Muscle layer of colon (tissue), 2 donors: ENCODE measurements at regions not wholly inside any gene's neighbourhood (a gene's known extent, or its start where the extent isn't known, plus 50 kb on each side); places are given as distances from the start of the nearest gene placed in this dataset.
A peak's percentile ranks its signal among the peaks of the same experiment; 100 is the strongest.

Source experiments
- H3K27ac ChIP-seq: one replicate; pipeline ENCODE4 v1.7.0; 2013; ENCODE audit warnings: low read depth, mild to moderate bottlenecking, low read length, moderate library complexity
- H3K27me3 ChIP-seq, 2 donors: one replicate each; pipeline ENCODE4 v1.7.0; 2013; ENCODE audit warnings: low read length in 2 of 2, mild to moderate bottlenecking in 2 of 2; ENCODE audit not compliant: insufficient read depth in 2 of 2, control insufficient read depth in 1 of 2
- H3K36me3 ChIP-seq: one replicate; pipeline ENCODE4 v1.7.0; 2013; ENCODE audit warnings: mild to moderate bottlenecking, low read length; ENCODE audit not compliant: insufficient read depth
- H3K4me1 ChIP-seq: one replicate; pipeline ENCODE4 v1.7.0; 2013; ENCODE audit warnings: mild to moderate bottlenecking, low read length; ENCODE audit not compliant: insufficient read depth
- H3K4me3 ChIP-seq, 2 donors: one replicate each; pipeline ENCODE4 v1.7.0; 2013; ENCODE audit warnings: low read length in 2 of 2, low read depth in 1 of 2, mild to moderate bottlenecking in 1 of 2, moderate library complexity in 1 of 2
- H3K9ac ChIP-seq: one replicate; pipeline ENCODE4 v1.7.0; 2013; ENCODE audit warnings: low read length
- H3K9me3 ChIP-seq: one replicate; pipeline ENCODE4 v1.7.0; 2013; ENCODE audit warnings: mild to moderate bottlenecking, low read length
- donor health status: abdominal sarcoma.
- donor health status: Adenocarcinoma of cecum.

- H3K9me3 ChIP-seq, result no peaks in the 10 kb centered on the region
- no peak overlapping the region for H3K4me3 ChIP-seq
- peaks cover 30% of the 10 kb centered on the region for H3K4me1 ChIP-seq
- H3K27ac ChIP-seq, result peak overlapping the region; percentile 21
- no peaks in the 10 kb centered on the region for H3K36me3 ChIP-seq
- no peaks in the 10 kb centered on the region for H3K27me3 ChIP-seq
- H3K9ac ChIP-seq, result no peak overlapping the region
These were observed 274.6 kb upstream of the KLF6 start for GRCh38 chr10:4059471-4060138.

- Histone ChIP-seq H3K9ac (no peak overlapping the region), H3K4me1 (peaks cover 38% of the 10 kb centered on the region), H3K4me3 (no peak overlapping the region), H3K9me3 (no peaks in the 10 kb centered on the region), H3K27ac (no peak overlapping the region), H3K36me3 (no peaks in the 10 kb centered on the region), H3K27me3 (no peaks in the 10 kb centered on the region)
These were observed 273.6 kb upstream of the KLF6 start for GRCh38 chr10:4058514-4059029.

- Histone ChIP-seq H3K4me1 (peaks cover 38% of the 10 kb centered on the region), H3K27ac (no peak overlapping the region), H3K4me3 (no peak overlapping the region), H3K27me3 (no peaks in the 10 kb centered on the region), H3K9ac (no peak overlapping the region), H3K36me3 (no peaks in the 10 kb centered on the region), H3K9me3 (no peaks in the 10 kb centered on the region)
These were observed 272.9 kb upstream of the KLF6 start for GRCh38 chr10:4057725-4058513.

GRCh38 chr10:4057021-4057420 lies 272.0 kb upstream of the KLF6 start:
- Histone ChIP-seq H3K36me3 (no peaks in the 10 kb centered on the region), H3K27ac (no peak overlapping the region), H3K9me3 (no peaks in the 10 kb centered on the region), H3K4me1 (peaks cover 38% of the 10 kb centered on the region), H3K4me3 (no peak overlapping the region), H3K9ac (no peak overlapping the region), H3K27me3 (no peaks in the 10 kb centered on the region)

GRCh38 chr10:4054656-4055435 lies 269.8 kb upstream of the KLF6 start:
- no peaks in the 10 kb centered on the region for H3K27me3 ChIP-seq
- H3K4me3 ChIP-seq, result no peak overlapping the region
- H3K4me1 ChIP-seq, result peaks cover 26% of the 10 kb centered on the region
- no peak overlapping the region for H3K27ac ChIP-seq
- H3K9me3 ChIP-seq, result no peaks in the 10 kb centered on the region
- H3K36me3 ChIP-seq, result no peaks in the 10 kb centered on the region
- H3K9ac ChIP-seq, result no peak overlapping the region

- H3K27me3 ChIP-seq, result no peaks in the 10 kb centered on the region
- no peak overlapping the region for H3K4me3 ChIP-seq
- H3K9ac ChIP-seq, result no peak overlapping the region
- peaks cover 22% of the 10 kb centered on the region for H3K4me1 ChIP-seq
- H3K9me3 ChIP-seq, result no peaks in the 10 kb centered on the region
- no peak overlapping the region for H3K27ac ChIP-seq
- H3K36me3 ChIP-seq, result no peaks in the 10 kb centered on the region
These were observed 268.9 kb upstream of the KLF6 start for GRCh38 chr10:4053940-4054339.

GRCh38 chr10:4051641-4052151 lies 266.7 kb upstream of the KLF6 start:
- Histone ChIP-seq H3K27ac (no peak overlapping the region), H3K36me3 (no peaks in the 10 kb centered on the region), H3K9me3 (no peaks in the 10 kb centered on the region), H3K27me3 (no peaks in the 10 kb centered on the region), H3K9ac (no peak overlapping the region), H3K4me1 (peaks cover 27% of the 10 kb centered on the region), H3K4me3 (peak overlapping the region in 1 of 2 donors; percentile 35)

- peak overlapping the region in 1 of 2 donors; percentile 35 for H3K4me3 ChIP-seq
These were observed 266.1 kb upstream of the KLF6 start for GRCh38 chr10:4051011-4051640.

GRCh38 chr10:4050061-4050460 lies 265.1 kb upstream of the KLF6 start:
- no peak overlapping the region for H3K27ac ChIP-seq
- H3K9me3 ChIP-seq, result no peaks in the 10 kb centered on the region
- H3K4me1 ChIP-seq, result peaks cover 34% of the 10 kb centered on the region
- no peaks in the 10 kb centered on the region for H3K36me3 ChIP-seq
- H3K27me3 ChIP-seq, result no peaks in the 10 kb centered on the region
- H3K4me3 ChIP-seq, result no peak overlapping the region
- no peak overlapping the region for H3K9ac ChIP-seq

More at GRCh38 chr10:4051011-4051640, 266.1 kb upstream of the KLF6 start:
- no peaks in the 10 kb centered on the region for H3K36me3 ChIP-seq
- no peak overlapping the region for H3K9ac ChIP-seq
- no peaks in the 10 kb centered on the region for H3K27me3 ChIP-seq
- H3K27ac ChIP-seq, result no peak overlapping the region
- H3K4me1 ChIP-seq, result peaks cover 29% of the 10 kb centered on the region
- H3K9me3 ChIP-seq, result no peaks in the 10 kb centered on the region

- no peak overlapping the region for H3K4me3 ChIP-seq
- peaks cover 34% of the 10 kb centered on the region for H3K4me1 ChIP-seq
- no peak overlapping the region for H3K27ac ChIP-seq
- no peak overlapping the region for H3K9ac ChIP-seq
- H3K9me3 ChIP-seq, result no peaks in the 10 kb centered on the region
- H3K27me3 ChIP-seq, result no peaks in the 10 kb centered on the region
- no peaks in the 10 kb centered on the region for H3K36me3 ChIP-seq
These were observed 264.3 kb upstream of the KLF6 start for GRCh38 chr10:4049348-4049747.
